OCI-LY1 (cell line): ENCODE measurements at regions not wholly inside any gene's neighbourhood (a gene's known extent, or its start where the extent isn't known, plus 50 kb on each side); places are given as distances from the start of the nearest gene placed in this dataset.

Experiments used
- H2AFZ ChIP-seq: fragments of 200-600 bp; sonication (generic), shearing (Covaris generic); 2 replicates; pipeline ENCODE4 v1.6.0; 2014; ENCODE audit warnings: antibody characterized with exemption, mild to moderate bottlenecking, low read length
- H3F3A ChIP-seq: fragments of 200-600 bp; sonication (generic), shearing (Covaris generic); 2 replicates; pipeline ENCODE4 v1.6.0; 2014; ENCODE audit warnings: mild to moderate bottlenecking, antibody characterized with exemption, low read length, moderate library complexity; ENCODE audit not compliant: insufficient read depth
- H3K27ac ChIP-seq: fragments of 200-600 bp; sonication (generic); 2 replicates; pipeline ENCODE4 v1.5.1; 2014; ENCODE audit warnings: low read length, mixed run types, mild to moderate bottlenecking, low read depth; ENCODE audit not compliant: poor library complexity, severe bottlenecking
- H3K27me3 ChIP-seq: fragments of 200-600 bp; sonication (generic); 2 replicates; pipeline ENCODE4 v1.6.0; 2014; ENCODE audit warnings: antibody characterized with exemption, mild to moderate bottlenecking, low read length, moderate library complexity; ENCODE audit not compliant: insufficient read depth
- H3K36me3 ChIP-seq: fragments of 200-600 bp; sonication (generic); 2 replicates; pipeline ENCODE4 v1.6.1; 2014; ENCODE audit warnings: mild to moderate bottlenecking, antibody characterized with exemption, low read length, moderate library complexity, mixed read lengths; ENCODE audit not compliant: insufficient read depth
- H3K4me1 ChIP-seq: fragments of 200-600 bp; sonication (generic); 2 replicates; pipeline ENCODE4 v1.5.1; 2014; ENCODE audit warnings: mild to moderate bottlenecking, low read length, moderate library complexity; ENCODE audit not compliant: insufficient read depth, severe bottlenecking
- H3K4me2 ChIP-seq: fragments of 200-600 bp; sonication (generic), shearing (Covaris generic); 2 replicates; pipeline ENCODE4 v1.6.1; 2014; ENCODE audit warnings: low read length
- H3K4me3 ChIP-seq: fragments of 200-600 bp; sonication (generic); 2 replicates; pipeline ENCODE4 v1.5.1; 2014; ENCODE audit warnings: low read length, low read depth, mild to moderate bottlenecking, mixed read lengths; ENCODE audit not compliant: poor library complexity, severe bottlenecking
- H3K79me2 ChIP-seq: fragments of 200-600 bp; shearing (Covaris generic); 2 replicates; pipeline ENCODE4 v1.6.1; 2016; ENCODE audit warnings: mixed run types, low read length, mixed read lengths; ENCODE audit not compliant: insufficient read depth
- H3K9ac ChIP-seq: fragments of 200-600 bp; sonication (generic), shearing (Covaris generic); 2 replicates; pipeline ENCODE4 v1.6.1; 2014; ENCODE audit warnings: mild to moderate bottlenecking, low read length, mixed read lengths
- H3K9me2 ChIP-seq: fragments of 200-600 bp; sonication (generic), shearing (Covaris generic); 2 replicates; pipeline ENCODE4 v1.6.1; 2014; ENCODE audit warnings: low read depth, mild to moderate bottlenecking, low read length, mixed read lengths
- H3K9me3 ChIP-seq: fragments of 200-600 bp; shearing (Covaris generic); 2 replicates; pipeline ENCODE4 v1.6.1; 2014; ENCODE audit warnings: low read length, mixed read lengths
- H4K20me1 ChIP-seq: fragments of 200-600 bp; sonication (generic), shearing (Covaris generic); 2 replicates; pipeline ENCODE4 v1.6.0; 2016; ENCODE audit warnings: mild to moderate bottlenecking, low read length; ENCODE audit not compliant: insufficient read depth
- CTCF ChIP-seq: fragments of 200-600 bp; sonication (generic), shearing (Covaris generic); IDR thresholded peaks from 2 replicates; pipeline ENCODE4 v1.5.1; 2017; ENCODE audit warnings: mild to moderate bottlenecking, antibody characterized with exemption, low read length, moderate library complexity, mixed read lengths
- EZH2 ChIP-seq: fragments of 200-600 bp; sonication (generic), shearing (Covaris generic); IDR thresholded peaks from 2 replicates; pipeline ENCODE4 v1.8.0; 2017; ENCODE audit warnings: borderline replicate concordance, mixed run types, mild to moderate bottlenecking, antibody characterized with exemption, low read length, moderate library complexity, mixed read lengths

DNA sequence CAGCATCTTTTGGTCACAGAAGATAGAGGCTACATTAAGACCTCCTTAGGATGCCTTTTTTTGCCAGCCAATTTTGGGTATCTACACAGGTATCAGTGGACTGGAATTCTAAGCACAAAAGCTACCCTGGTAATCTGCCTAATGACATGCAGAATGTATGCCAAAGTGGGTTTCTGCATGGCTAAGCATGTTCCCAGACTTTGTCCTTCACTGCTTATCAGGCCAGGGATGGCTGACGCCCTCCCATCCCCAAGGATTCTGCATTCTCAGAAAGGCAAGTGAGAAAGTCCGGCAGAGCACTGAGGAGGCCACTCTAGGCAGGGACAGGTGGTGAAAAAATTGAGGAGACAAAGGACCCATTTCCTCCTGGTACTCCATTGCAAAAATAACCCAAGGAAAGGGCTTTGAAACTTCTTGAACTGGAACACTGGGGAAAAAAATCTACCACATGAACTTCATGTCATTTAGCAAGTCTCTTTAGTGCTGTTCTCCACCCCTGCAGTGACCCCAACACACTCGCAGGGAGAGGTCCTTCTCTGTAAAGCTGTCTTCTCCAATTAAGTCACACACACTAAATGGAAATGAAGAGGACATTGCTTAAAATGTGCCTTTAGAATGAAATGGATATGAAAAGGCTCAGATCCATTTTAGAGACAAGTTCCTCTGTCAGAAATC, 91.7 kb upstream of the MAX start:
- Histone ChIP-seq H3K9me2 (no peaks in the 10 kb centered on the region), H3K4me2 (no peak overlapping the region), H3K36me3 (no peaks in the 10 kb centered on the region; the same call in 1 of the 2 replicates), H3K4me3 (no peak overlapping the region), H3F3A (no peaks in the 10 kb centered on the region), H3K27ac (no peak overlapping the region), H4K20me1 (no peaks in the 10 kb centered on the region), H3K27me3 (no peaks in the 10 kb centered on the region), H3K4me1 (peaks cover 30% of the 10 kb centered on the region), H2AFZ (no peak overlapping the region), H3K9me3 (no peaks in the 10 kb centered on the region), H3K9ac (no peak overlapping the region), H3K79me2 (no peaks in the 10 kb centered on the region)
- TF ChIP-seq CTCF (no peak), EZH2 (no peak)

- H3F3A ChIP-seq = no peaks in the 10 kb centered on the region
- peak overlapping the region; percentile 7; the same call in 1 of the 2 replicates for H3K9ac ChIP-seq
- H2AFZ ChIP-seq = no peak overlapping the region
- H3K4me1 ChIP-seq = peaks cover 30% of the 10 kb centered on the region
- peak overlapping the region; percentile 13 for H3K4me3 ChIP-seq
- TF ChIP-seq EZH2 (no peak), CTCF (no peak)
- H3K9me3 ChIP-seq = no peaks in the 10 kb centered on the region
- H3K9me2 ChIP-seq = no peaks in the 10 kb centered on the region
- no peaks in the 10 kb centered on the region for H4K20me1 ChIP-seq
- H3K27ac ChIP-seq = peak overlapping the region; percentile 62
- peak overlapping the region; percentile 54 for H3K4me2 ChIP-seq
- H3K27me3 ChIP-seq = no peaks in the 10 kb centered on the region
- H3K79me2 ChIP-seq = no peaks in the 10 kb centered on the region
- H3K36me3 ChIP-seq = no peaks in the 10 kb centered on the region; the same call in 1 of the 2 replicates
Observed at GRCh38 chr14:65195042-65195719, 92.9 kb upstream of the MAX start.

- H3K4me1 ChIP-seq = peaks cover 52% of the 10 kb centered on the region
- no peaks in the 10 kb centered on the region for H3K79me2 ChIP-seq
- H3K27ac ChIP-seq = no peak overlapping the region
- no peaks in the 10 kb centered on the region for H3K9me2 ChIP-seq
- no peaks in the 10 kb centered on the region for H4K20me1 ChIP-seq
- no peaks in the 10 kb centered on the region for H3F3A ChIP-seq
- no peaks in the 10 kb centered on the region for H3K9me3 ChIP-seq
- H2AFZ ChIP-seq = no peak overlapping the region
- no peaks in the 10 kb centered on the region; the same call in 1 of the 2 replicates for H3K36me3 ChIP-seq
- no peak overlapping the region for H3K4me2 ChIP-seq
- H3K4me3 ChIP-seq = no peak overlapping the region
- TF ChIP-seq EZH2 = no peak
- no peak for TF ChIP-seq CTCF
- H3K9ac ChIP-seq = no peak overlapping the region
- H3K27me3 ChIP-seq = no peaks in the 10 kb centered on the region
Observed at GRCh38 chr14:65198346-65198745, 96.0 kb upstream of the MAX start.
